OCI-LY1 (cell line): ENCODE measurements at regions not wholly inside any gene's neighbourhood (a gene's known extent, or its start where the extent isn't known, plus 50 kb on each side); places are given as distances from the start of the nearest gene placed in this dataset.

ENCODE experiments used
- H2AFZ ChIP-seq: fragments of 200-600 bp; sonication (generic), shearing (Covaris generic); 2 replicates; pipeline ENCODE4 v1.6.0; 2014; ENCODE audit warnings: antibody characterized with exemption, mild to moderate bottlenecking, low read length
- H3F3A ChIP-seq: fragments of 200-600 bp; sonication (generic), shearing (Covaris generic); 2 replicates; pipeline ENCODE4 v1.6.0; 2014; ENCODE audit warnings: mild to moderate bottlenecking, antibody characterized with exemption, low read length, moderate library complexity; ENCODE audit not compliant: insufficient read depth
- H3K27ac ChIP-seq: fragments of 200-600 bp; sonication (generic); 2 replicates; pipeline ENCODE4 v1.5.1; 2014; ENCODE audit warnings: low read length, mixed run types, mild to moderate bottlenecking, low read depth; ENCODE audit not compliant: poor library complexity, severe bottlenecking
- H3K27me3 ChIP-seq: fragments of 200-600 bp; sonication (generic); 2 replicates; pipeline ENCODE4 v1.6.0; 2014; ENCODE audit warnings: antibody characterized with exemption, mild to moderate bottlenecking, low read length, moderate library complexity; ENCODE audit not compliant: insufficient read depth
- H3K36me3 ChIP-seq: fragments of 200-600 bp; sonication (generic); 2 replicates; pipeline ENCODE4 v1.6.1; 2014; ENCODE audit warnings: mild to moderate bottlenecking, antibody characterized with exemption, low read length, moderate library complexity, mixed read lengths; ENCODE audit not compliant: insufficient read depth
- H3K4me1 ChIP-seq: fragments of 200-600 bp; sonication (generic); 2 replicates; pipeline ENCODE4 v1.5.1; 2014; ENCODE audit warnings: mild to moderate bottlenecking, low read length, moderate library complexity; ENCODE audit not compliant: insufficient read depth, severe bottlenecking
- H3K4me2 ChIP-seq: fragments of 200-600 bp; sonication (generic), shearing (Covaris generic); 2 replicates; pipeline ENCODE4 v1.6.1; 2014; ENCODE audit warnings: low read length
- H3K4me3 ChIP-seq: fragments of 200-600 bp; sonication (generic); 2 replicates; pipeline ENCODE4 v1.5.1; 2014; ENCODE audit warnings: low read length, low read depth, mild to moderate bottlenecking, mixed read lengths; ENCODE audit not compliant: poor library complexity, severe bottlenecking
- H3K79me2 ChIP-seq: fragments of 200-600 bp; shearing (Covaris generic); 2 replicates; pipeline ENCODE4 v1.6.1; 2016; ENCODE audit warnings: mixed run types, low read length, mixed read lengths; ENCODE audit not compliant: insufficient read depth
- H3K9ac ChIP-seq: fragments of 200-600 bp; sonication (generic), shearing (Covaris generic); 2 replicates; pipeline ENCODE4 v1.6.1; 2014; ENCODE audit warnings: mild to moderate bottlenecking, low read length, mixed read lengths
- H3K9me2 ChIP-seq: fragments of 200-600 bp; sonication (generic), shearing (Covaris generic); 2 replicates; pipeline ENCODE4 v1.6.1; 2014; ENCODE audit warnings: low read depth, mild to moderate bottlenecking, low read length, mixed read lengths
- H3K9me3 ChIP-seq: fragments of 200-600 bp; shearing (Covaris generic); 2 replicates; pipeline ENCODE4 v1.6.1; 2014; ENCODE audit warnings: low read length, mixed read lengths
- H4K20me1 ChIP-seq: fragments of 200-600 bp; sonication (generic), shearing (Covaris generic); 2 replicates; pipeline ENCODE4 v1.6.0; 2016; ENCODE audit warnings: mild to moderate bottlenecking, low read length; ENCODE audit not compliant: insufficient read depth
- CTCF ChIP-seq: fragments of 200-600 bp; sonication (generic), shearing (Covaris generic); IDR thresholded peaks from 2 replicates; pipeline ENCODE4 v1.5.1; 2017; ENCODE audit warnings: mild to moderate bottlenecking, antibody characterized with exemption, low read length, moderate library complexity, mixed read lengths
- EZH2 ChIP-seq: fragments of 200-600 bp; sonication (generic), shearing (Covaris generic); IDR thresholded peaks from 2 replicates; pipeline ENCODE4 v1.8.0; 2017; ENCODE audit warnings: borderline replicate concordance, mixed run types, mild to moderate bottlenecking, antibody characterized with exemption, low read length, moderate library complexity, mixed read lengths

GRCh38 chr2:7971841-7972240, 710.0 kb upstream of the ID2 start:
- Histone ChIP-seq H2AFZ (no peak overlapping the region), H3K9me2 (no peaks in the 10 kb centered on the region), H3K4me1 (no peaks in the 10 kb centered on the region), H3K27ac (no peak overlapping the region), H3K36me3 (no peaks in the 10 kb centered on the region), H3K27me3 (peaks cover 12% of the 10 kb centered on the region), H3K4me3 (no peak overlapping the region), H3K9me3 (no peaks in the 10 kb centered on the region), H3K4me2 (no peak overlapping the region), H3F3A (no peaks in the 10 kb centered on the region), H3K9ac (no peak overlapping the region), H3K79me2 (no peaks in the 10 kb centered on the region), H4K20me1 (no peaks in the 10 kb centered on the region)
- TF ChIP-seq CTCF, result no peak
- TF ChIP-seq EZH2, result no peak

- Histone ChIP-seq H2AFZ (no peak overlapping the region), H3K9me2 (no peaks in the 10 kb centered on the region), H3K27me3 (peaks cover 12% of the 10 kb centered on the region), H3K4me3 (no peak overlapping the region), H3K4me1 (no peaks in the 10 kb centered on the region), H3F3A (no peaks in the 10 kb centered on the region), H3K4me2 (no peak overlapping the region), H4K20me1 (no peaks in the 10 kb centered on the region), H3K9ac (no peak overlapping the region), H3K36me3 (no peaks in the 10 kb centered on the region), H3K9me3 (no peaks in the 10 kb centered on the region), H3K79me2 (no peaks in the 10 kb centered on the region), H3K27ac (no peak overlapping the region)
- TF ChIP-seq EZH2 (no peak), CTCF (no peak)
Measured at GRCh38 chr2:7972670-7973069, 709.2 kb upstream of the ID2 start.

- Histone ChIP-seq H3K27ac (no peak overlapping the region), H3K9me3 (no peaks in the 10 kb centered on the region), H3K4me3 (no peak overlapping the region), H3F3A (no peaks in the 10 kb centered on the region), H3K79me2 (no peaks in the 10 kb centered on the region), H3K36me3 (no peaks in the 10 kb centered on the region), H4K20me1 (no peaks in the 10 kb centered on the region), H3K27me3 (peaks cover 8% of the 10 kb centered on the region), H3K4me2 (no peak overlapping the region), H3K4me1 (no peaks in the 10 kb centered on the region), H3K9me2 (no peaks in the 10 kb centered on the region), H3K9ac (no peak overlapping the region), H2AFZ (no peak overlapping the region)
- TF ChIP-seq EZH2 (no peak), CTCF (no peak)
Measured at GRCh38 chr2:7973801-7974480, 707.9 kb upstream of the ID2 start.
